GM23338 (cell line): ENCODE measurements at regions not wholly inside any gene's neighbourhood (a gene's known extent, or its start where the extent isn't known, plus 50 kb on each side); places are given as distances from the start of the nearest gene placed in this dataset.

ENCODE experiments used
- ATAC-seq: fragments of 200-7000 bp; cut with Tn5 transposase; 3 replicates; pipeline ENCODE4 v1.9.1; 2020
- DNase-seq: peaks from one replicate; pipeline ENCODE4 v3.0.0-alpha.2; 2015; ENCODE audit warnings: low spot score
- H2AFZ ChIP-seq: fragments of 200-600 bp; sonication (generic); 2 replicates; pipeline ENCODE4 v1.8.0; 2016; ENCODE audit warnings: antibody characterized with exemption, mild to moderate bottlenecking, moderate library complexity
- H3F3A ChIP-seq: fragments of 200-600 bp; sonication (generic); replicated peaks from 2 replicates; pipeline ENCODE4 v1.8.0; 2017; ENCODE audit warnings: antibody characterized with exemption, mixed run types, low read depth
- H3K27ac ChIP-seq: fragments of 200-600 bp; sonication (generic); 2 replicates; pipeline ENCODE4 v1.6.1; 2016; ENCODE audit warnings: low read depth
- H3K27me3 ChIP-seq: fragments of 200-600 bp; sonication (generic); 2 replicates; pipeline ENCODE4 v1.8.0; 2016; ENCODE audit warnings: mild to moderate bottlenecking, mixed run types, moderate library complexity; ENCODE audit not compliant: insufficient read depth
- H3K36me3 ChIP-seq: fragments of 200-600 bp; sonication (generic); 2 replicates; pipeline ENCODE4 v1.8.0; 2016; ENCODE audit warnings: mild to moderate bottlenecking; ENCODE audit not compliant: insufficient read depth
- H3K4me1 ChIP-seq: fragments of 200-600 bp; sonication (generic); 2 replicates; pipeline ENCODE4 v1.8.0; 2016; ENCODE audit warnings: mild to moderate bottlenecking, moderate library complexity; ENCODE audit not compliant: insufficient read depth
- H3K4me2 ChIP-seq: fragments of 200-600 bp; sonication (generic); 2 replicates; pipeline ENCODE4 v1.7.1; 2017; ENCODE audit warnings: mixed run types
- H3K4me3 ChIP-seq: fragments of 200-600 bp; sonication (generic); 2 replicates; pipeline ENCODE4 v1.6.1; 2016; ENCODE audit warnings: mixed run types
- H3K79me2 ChIP-seq: fragments of 200-600 bp; sonication (generic); replicated peaks from 2 replicates; pipeline ENCODE4 v1.8.0; 2017; ENCODE audit warnings: mild to moderate bottlenecking; ENCODE audit not compliant: insufficient read depth
- H3K9me2 ChIP-seq: fragments of 200-600 bp; sonication (generic); 2 replicates; pipeline ENCODE4 v1.8.0; 2017; ENCODE audit not compliant: insufficient read depth
- H4K20me1 ChIP-seq: fragments of 200-600 bp; sonication (generic); replicated peaks from 2 replicates; pipeline ENCODE4 v1.8.0; 2017; ENCODE audit warnings: mild to moderate bottlenecking; ENCODE audit not compliant: insufficient read depth
- H3K27ac Mint-ChIP-seq: 2 replicates; pipeline ENCODE4 v1.8.0; 2020; ENCODE audit warnings: inconsistent platforms, mild to moderate bottlenecking, moderate library complexity, mixed read lengths
- H3K27me3 Mint-ChIP-seq: 3 replicates; pipeline ENCODE4 v1.8.0; 2022; ENCODE audit warnings: low read depth, mild to moderate bottlenecking, moderate library complexity, mixed read lengths, inconsistent platforms; ENCODE audit not compliant: insufficient read depth, poor library complexity
- H3K36me3 Mint-ChIP-seq: 3 replicates; pipeline ENCODE4 v1.8.0; 2021; ENCODE audit warnings: low read depth, mild to moderate bottlenecking, inconsistent platforms, moderate library complexity, mixed read lengths
- H3K4me1 Mint-ChIP-seq: 3 replicates; pipeline ENCODE4 v1.8.0; 2020; ENCODE audit warnings: mild to moderate bottlenecking, inconsistent platforms, mixed read lengths
- H3K4me3 Mint-ChIP-seq: 3 replicates; pipeline ENCODE4 v1.8.0; 2021; ENCODE audit warnings: moderate library complexity, mild to moderate bottlenecking, inconsistent platforms, mixed read lengths
- H3K9me3 Mint-ChIP-seq: 3 replicates; pipeline ENCODE4 v1.8.0; 2020; ENCODE audit warnings: moderate library complexity, mild to moderate bottlenecking, inconsistent platforms, mixed read lengths
- EZH2phosphoT487 ChIP-seq: fragments of 200-600 bp; sonication (generic); IDR thresholded peaks from one replicate; pipeline ENCODE4 v1.8.1; 2018; ENCODE audit warnings: antibody characterized with exemption; ENCODE audit not compliant: unreplicated experiment
- NANOG ChIP-seq: IDR thresholded peaks from 2 replicates; pipeline ENCODE4 v1.6.1; 2016; ENCODE audit warnings: antibody characterized with exemption, borderline replicate concordance
- POLR2AphosphoS5 ChIP-seq: IDR thresholded peaks from 2 replicates; pipeline ENCODE4 v1.6.1; 2016; ENCODE audit warnings: antibody characterized with exemption, low read depth
- STAT1 ChIP-seq: IDR thresholded peaks from one replicate; pipeline ENCODE4 v1.6.1; 2016; ENCODE audit warnings: antibody characterized with exemption; ENCODE audit not compliant: unreplicated experiment
- ZNF114 ChIP-seq: fragments of 250-450 bp; sonication (Bioruptor Pico); IDR thresholded peaks from 2 replicates; pipeline ENCODE4 v1.5.0; 2020; ENCODE audit warnings: mild to moderate bottlenecking, moderate library complexity
- ZNF331 ChIP-seq: fragments of 250-450 bp; sonication (Bioruptor Pico); IDR thresholded peaks from 2 replicates; pipeline ENCODE4 v1.5.0; 2020; ENCODE audit warnings: low read depth, mild to moderate bottlenecking, moderate library complexity
- TF ChIP-seq, protein P1 (sequence below): fragments of 250-450 bp; sonication (Bioruptor Pico); IDR thresholded peaks from 2 replicates; pipeline ENCODE4 v1.5.0; 2020; ENCODE audit warnings: mild to moderate bottlenecking, moderate library complexity
- TF ChIP-seq, protein P2 (sequence below): IDR thresholded peaks from one replicate; pipeline ENCODE4 v1.6.1; 2018; ENCODE audit warnings: antibody characterized with exemption; ENCODE audit not compliant: unreplicated experiment

DNA sequence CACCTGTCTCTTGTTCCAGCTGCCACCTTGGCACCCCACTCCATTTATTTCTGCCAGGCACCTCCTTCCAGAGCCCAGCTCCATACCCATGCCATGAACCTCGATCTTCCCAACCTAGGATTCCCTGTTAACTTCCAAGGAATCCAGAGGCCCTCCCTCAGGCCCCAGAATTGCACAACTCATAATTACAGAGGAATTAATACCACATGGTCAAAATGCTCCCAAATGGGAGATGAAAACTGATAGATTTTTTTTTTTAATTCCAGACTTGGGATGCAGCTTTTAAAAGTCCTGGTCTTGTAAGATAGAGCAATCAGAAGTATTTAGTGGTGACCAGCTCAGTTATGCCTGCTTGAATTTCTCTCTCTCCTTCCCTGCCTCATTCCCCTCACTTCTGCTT lies 96.2 kb upstream of the CCDC112 start (continued):
- TF ChIP-seq, protein P1, sequence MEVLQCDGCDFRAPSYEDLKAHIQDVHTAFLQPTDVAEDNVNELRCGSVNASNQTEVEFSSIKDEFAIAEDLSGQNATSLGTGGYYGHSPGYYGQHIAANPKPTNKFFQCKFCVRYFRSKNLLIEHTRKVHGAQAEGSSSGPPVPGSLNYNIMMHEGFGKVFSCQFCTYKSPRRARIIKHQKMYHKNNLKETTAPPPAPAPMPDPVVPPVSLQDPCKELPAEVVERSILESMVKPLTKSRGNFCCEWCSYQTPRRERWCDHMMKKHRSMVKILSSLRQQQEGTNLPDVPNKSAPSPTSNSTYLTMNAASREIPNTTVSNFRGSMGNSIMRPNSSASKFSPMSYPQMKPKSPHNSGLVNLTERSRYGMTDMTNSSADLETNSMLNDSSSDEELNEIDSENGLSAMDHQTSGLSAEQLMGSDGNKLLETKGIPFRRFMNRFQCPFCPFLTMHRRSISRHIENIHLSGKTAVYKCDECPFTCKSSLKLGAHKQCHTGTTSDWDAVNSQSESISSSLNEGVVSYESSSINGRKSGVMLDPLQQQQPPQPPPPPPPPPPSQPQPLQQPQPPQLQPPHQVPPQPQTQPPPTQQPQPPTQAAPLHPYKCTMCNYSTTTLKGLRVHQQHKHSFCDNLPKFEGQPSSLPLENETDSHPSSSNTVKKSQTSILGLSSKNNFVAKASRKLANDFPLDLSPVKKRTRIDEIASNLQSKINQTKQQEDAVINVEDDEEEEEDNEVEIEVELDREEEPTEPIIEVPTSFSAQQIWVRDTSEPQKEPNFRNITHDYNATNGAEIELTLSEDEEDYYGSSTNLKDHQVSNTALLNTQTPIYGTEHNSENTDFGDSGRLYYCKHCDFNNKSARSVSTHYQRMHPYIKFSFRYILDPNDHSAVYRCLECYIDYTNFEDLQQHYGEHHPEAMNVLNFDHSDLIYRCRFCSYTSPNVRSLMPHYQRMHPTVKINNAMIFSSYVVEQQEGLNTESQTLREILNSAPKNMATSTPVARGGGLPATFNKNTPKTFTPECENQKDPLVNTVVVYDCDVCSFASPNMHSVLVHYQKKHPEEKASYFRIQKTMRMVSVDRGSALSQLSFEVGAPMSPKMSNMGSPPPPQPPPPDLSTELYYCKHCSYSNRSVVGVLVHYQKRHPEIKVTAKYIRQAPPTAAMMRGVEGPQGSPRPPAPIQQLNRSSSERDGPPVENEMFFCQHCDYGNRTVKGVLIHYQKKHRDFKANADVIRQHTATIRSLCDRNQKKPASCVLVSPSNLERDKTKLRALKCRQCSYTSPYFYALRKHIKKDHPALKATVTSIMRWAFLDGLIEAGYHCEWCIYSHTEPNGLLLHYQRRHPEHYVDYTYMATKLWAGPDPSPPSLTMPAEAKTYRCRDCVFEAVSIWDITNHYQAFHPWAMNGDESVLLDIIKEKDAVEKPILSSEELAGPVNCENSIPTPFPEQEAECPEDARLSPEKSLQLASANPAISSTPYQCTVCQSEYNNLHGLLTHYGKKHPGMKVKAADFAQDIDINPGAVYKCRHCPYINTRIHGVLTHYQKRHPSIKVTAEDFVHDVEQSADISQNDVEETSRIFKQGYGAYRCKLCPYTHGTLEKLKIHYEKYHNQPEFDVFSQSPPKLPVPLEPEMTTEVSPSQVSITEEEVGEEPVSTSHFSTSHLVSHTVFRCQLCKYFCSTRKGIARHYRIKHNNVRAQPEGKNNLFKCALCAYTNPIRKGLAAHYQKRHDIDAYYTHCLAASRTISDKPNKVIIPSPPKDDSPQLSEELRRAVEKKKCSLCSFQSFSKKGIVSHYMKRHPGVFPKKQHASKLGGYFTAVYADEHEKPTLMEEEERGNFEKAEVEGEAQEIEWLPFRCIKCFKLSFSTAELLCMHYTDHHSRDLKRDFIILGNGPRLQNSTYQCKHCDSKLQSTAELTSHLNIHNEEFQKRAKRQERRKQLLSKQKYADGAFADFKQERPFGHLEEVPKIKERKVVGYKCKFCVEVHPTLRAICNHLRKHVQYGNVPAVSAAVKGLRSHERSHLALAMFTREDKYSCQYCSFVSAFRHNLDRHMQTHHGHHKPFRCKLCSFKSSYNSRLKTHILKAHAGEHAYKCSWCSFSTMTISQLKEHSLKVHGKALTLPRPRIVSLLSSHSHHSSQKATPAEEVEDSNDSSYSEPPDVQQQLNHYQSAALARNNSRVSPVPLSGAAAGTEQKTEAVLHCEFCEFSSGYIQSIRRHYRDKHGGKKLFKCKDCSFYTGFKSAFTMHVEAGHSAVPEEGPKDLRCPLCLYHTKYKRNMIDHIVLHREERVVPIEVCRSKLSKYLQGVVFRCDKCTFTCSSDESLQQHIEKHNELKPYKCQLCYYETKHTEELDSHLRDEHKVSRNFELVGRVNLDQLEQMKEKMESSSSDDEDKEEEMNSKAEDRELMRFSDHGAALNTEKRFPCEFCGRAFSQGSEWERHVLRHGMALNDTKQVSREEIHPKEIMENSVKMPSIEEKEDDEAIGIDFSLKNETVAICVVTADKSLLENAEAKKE (CRISPR knock-in tag), result no peak
- no peak for TF ChIP-seq ZNF331 (CRISPR knock-in tag)
- TF ChIP-seq POLR2AphosphoS5, result no peak
- no peak for TF ChIP-seq EZH2phosphoT487
- no peak for TF ChIP-seq NANOG

DNA sequence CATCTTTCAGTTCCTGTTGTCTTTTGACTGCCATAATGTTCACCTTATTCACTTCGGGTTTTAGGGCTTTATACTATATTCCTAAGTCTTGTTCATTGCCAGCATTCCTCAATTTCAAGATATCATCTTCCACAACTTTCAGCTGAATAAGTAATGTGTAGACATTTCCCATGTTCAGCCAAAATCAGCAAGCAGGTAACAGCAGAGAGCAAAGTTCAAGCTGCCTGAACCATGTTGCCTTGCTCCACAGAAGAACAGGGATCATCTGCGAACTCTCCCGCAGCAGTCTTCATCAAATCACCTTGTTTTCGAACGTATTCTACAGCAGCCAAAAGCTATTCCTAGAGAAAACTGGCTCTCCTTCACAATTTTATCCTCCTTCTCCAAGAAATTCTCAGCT lies 95.3 kb upstream of the CCDC112 start:
- peaks cover 3% of the 10 kb centered on the region; the same call in 1 of the 3 replicates for H3K9me3 Mint-ChIP-seq
- H3K4me3 Mint-ChIP-seq, result no peak overlapping the region
- Histone ChIP-seq H3F3A (no peaks in the 10 kb centered on the region), H4K20me1 (no peaks in the 10 kb centered on the region), H3K36me3 (no peaks in the 10 kb centered on the region), H3K4me1 (no peaks in the 10 kb centered on the region), H3K4me3 (no peak overlapping the region), H3K27ac (no peak overlapping the region), H2AFZ (no peak overlapping the region), H3K9me2 (peaks cover 12% of the 10 kb centered on the region; the same call in 1 of the 2 replicates), H3K79me2 (no peaks in the 10 kb centered on the region), H3K4me2 (no peak overlapping the region), H3K27me3 (no peaks in the 10 kb centered on the region)
- H3K36me3 Mint-ChIP-seq, result no peaks in the 10 kb centered on the region; the same call in 2 of the 3 replicates
- ATAC-seq, result no peak
- H3K27me3 Mint-ChIP-seq, result no peaks in the 10 kb centered on the region
- no peak overlapping the region for H3K27ac Mint-ChIP-seq
- H3K4me1 Mint-ChIP-seq, result peaks cover 3% of the 10 kb centered on the region; the same call in 2 of the 3 replicates
- DNase-seq, result no peak
- TF ChIP-seq POLR2AphosphoS5 (no peak), ZNF114 (CRISPR knock-in tag) (no peak), STAT1 (no peak)
- TF ChIP-seq, protein P2, sequence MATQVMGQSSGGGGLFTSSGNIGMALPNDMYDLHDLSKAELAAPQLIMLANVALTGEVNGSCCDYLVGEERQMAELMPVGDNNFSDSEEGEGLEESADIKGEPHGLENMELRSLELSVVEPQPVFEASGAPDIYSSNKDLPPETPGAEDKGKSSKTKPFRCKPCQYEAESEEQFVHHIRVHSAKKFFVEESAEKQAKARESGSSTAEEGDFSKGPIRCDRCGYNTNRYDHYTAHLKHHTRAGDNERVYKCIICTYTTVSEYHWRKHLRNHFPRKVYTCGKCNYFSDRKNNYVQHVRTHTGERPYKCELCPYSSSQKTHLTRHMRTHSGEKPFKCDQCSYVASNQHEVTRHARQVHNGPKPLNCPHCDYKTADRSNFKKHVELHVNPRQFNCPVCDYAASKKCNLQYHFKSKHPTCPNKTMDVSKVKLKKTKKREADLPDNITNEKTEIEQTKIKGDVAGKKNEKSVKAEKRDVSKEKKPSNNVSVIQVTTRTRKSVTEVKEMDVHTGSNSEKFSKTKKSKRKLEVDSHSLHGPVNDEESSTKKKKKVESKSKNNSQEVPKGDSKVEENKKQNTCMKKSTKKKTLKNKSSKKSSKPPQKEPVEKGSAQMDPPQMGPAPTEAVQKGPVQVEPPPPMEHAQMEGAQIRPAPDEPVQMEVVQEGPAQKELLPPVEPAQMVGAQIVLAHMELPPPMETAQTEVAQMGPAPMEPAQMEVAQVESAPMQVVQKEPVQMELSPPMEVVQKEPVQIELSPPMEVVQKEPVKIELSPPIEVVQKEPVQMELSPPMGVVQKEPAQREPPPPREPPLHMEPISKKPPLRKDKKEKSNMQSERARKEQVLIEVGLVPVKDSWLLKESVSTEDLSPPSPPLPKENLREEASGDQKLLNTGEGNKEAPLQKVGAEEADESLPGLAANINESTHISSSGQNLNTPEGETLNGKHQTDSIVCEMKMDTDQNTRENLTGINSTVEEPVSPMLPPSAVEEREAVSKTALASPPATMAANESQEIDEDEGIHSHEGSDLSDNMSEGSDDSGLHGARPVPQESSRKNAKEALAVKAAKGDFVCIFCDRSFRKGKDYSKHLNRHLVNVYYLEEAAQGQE, result no peak
